ENCODE measurements at regions not wholly inside any gene's neighbourhood (a gene's known extent, or its start where the extent isn't known, plus 50 kb on each side); places are given as distances from the start of the nearest gene placed in this dataset.

DNA sequence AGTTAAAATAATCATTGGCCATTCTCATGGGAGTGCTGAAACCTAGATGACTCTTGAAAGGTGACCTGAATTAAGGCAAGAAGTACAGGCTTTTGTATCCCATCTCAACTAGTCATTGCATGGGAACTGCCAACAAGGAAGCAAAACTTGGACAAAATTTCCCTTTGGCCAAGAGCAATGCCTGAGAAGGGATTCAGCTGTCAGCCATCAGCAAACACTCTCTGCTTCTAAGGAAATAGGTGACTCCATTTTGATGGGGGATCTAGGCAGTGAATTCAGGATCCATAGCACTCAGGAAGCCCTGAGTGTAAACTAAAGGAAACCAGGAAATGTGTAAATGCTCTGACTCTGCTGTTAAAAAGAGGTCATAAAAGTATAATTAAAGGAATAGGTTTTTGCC is 221.5 kb upstream of the TMEM229A start:
- TF ChIP-seq, protein P1, sequence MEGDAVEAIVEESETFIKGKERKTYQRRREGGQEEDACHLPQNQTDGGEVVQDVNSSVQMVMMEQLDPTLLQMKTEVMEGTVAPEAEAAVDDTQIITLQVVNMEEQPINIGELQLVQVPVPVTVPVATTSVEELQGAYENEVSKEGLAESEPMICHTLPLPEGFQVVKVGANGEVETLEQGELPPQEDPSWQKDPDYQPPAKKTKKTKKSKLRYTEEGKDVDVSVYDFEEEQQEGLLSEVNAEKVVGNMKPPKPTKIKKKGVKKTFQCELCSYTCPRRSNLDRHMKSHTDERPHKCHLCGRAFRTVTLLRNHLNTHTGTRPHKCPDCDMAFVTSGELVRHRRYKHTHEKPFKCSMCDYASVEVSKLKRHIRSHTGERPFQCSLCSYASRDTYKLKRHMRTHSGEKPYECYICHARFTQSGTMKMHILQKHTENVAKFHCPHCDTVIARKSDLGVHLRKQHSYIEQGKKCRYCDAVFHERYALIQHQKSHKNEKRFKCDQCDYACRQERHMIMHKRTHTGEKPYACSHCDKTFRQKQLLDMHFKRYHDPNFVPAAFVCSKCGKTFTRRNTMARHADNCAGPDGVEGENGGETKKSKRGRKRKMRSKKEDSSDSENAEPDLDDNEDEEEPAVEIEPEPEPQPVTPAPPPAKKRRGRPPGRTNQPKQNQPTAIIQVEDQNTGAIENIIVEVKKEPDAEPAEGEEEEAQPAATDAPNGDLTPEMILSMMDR (IDR thresholded peaks at IDR 0.05 in 4 of 5, conservative IDR thresholded peaks at IDR 0.05 in 1 of 5) = no peak
- TF ChIP-seq POLR2A (IDR thresholded peaks at IDR 0.05) = no peak
